ENCODE measurements at regions not wholly inside any gene's neighbourhood (a gene's known extent, or its start where the extent isn't known, plus 50 kb on each side); places are given as distances from the start of the nearest gene placed in this dataset.

DNA sequence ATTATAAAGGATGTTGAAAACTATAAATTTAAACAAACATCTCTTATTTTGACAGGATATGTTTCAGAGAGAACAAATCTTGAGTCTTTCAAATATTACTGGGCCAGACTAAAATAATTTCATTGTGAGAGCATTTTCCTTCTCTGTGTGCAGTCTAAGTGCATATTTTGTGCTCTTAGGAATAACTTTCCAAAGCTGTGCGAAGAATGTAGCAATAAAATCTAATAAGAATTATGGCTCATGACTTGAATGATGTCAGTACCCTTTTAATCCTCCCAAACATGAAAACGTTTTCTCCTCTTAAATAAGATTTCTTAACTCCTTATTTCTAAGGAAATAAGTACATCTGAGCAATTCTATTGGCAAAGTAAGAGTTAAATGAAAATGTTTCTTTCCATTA lies 76.2 kb upstream of the EFEMP1 start:
- Histone ChIP-seq H3K36me3 (no peaks in the 10 kb centered on the region), H3K27ac (no peak overlapping the region), H3K9me3 (ENCODE audit: low read depth) (no peaks in the 10 kb centered on the region), H3K4me1 (ENCODE audit: low read depth) (no peaks in the 10 kb centered on the region), H3K27me3 (peaks cover 3% of the 10 kb centered on the region), H3K4me3 (no peak overlapping the region)
- DNase-seq (ENCODE audit: low read depth in 1 of 2, low spot score in 1 of 2), result no peak
- TF ChIP-seq, protein P1, sequence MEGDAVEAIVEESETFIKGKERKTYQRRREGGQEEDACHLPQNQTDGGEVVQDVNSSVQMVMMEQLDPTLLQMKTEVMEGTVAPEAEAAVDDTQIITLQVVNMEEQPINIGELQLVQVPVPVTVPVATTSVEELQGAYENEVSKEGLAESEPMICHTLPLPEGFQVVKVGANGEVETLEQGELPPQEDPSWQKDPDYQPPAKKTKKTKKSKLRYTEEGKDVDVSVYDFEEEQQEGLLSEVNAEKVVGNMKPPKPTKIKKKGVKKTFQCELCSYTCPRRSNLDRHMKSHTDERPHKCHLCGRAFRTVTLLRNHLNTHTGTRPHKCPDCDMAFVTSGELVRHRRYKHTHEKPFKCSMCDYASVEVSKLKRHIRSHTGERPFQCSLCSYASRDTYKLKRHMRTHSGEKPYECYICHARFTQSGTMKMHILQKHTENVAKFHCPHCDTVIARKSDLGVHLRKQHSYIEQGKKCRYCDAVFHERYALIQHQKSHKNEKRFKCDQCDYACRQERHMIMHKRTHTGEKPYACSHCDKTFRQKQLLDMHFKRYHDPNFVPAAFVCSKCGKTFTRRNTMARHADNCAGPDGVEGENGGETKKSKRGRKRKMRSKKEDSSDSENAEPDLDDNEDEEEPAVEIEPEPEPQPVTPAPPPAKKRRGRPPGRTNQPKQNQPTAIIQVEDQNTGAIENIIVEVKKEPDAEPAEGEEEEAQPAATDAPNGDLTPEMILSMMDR (IDR thresholded peaks at IDR 0.05; ENCODE audit: low read depth, low read length), result no peak

DNA sequence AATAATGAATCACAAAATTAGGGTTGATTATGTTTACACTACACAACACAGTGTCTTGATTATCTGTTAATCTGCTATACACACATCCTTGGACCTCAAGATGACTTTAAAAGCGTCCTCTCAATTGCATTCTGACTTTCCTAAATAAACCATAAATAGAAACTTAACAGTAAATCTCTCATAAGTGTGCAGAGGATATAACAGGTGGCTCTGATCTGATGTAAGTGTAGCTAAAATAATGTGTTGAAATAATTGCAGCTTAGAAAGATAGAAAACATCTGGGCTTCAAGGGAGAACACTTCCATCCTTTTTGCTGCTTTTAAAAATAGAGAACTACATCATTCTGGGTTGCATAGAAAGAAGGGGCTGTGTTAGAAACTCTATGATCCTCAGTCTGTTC lies 78.4 kb upstream of the EFEMP1 start:
- H3K27me3 ChIP-seq, result no peaks in the 10 kb centered on the region

DNA sequence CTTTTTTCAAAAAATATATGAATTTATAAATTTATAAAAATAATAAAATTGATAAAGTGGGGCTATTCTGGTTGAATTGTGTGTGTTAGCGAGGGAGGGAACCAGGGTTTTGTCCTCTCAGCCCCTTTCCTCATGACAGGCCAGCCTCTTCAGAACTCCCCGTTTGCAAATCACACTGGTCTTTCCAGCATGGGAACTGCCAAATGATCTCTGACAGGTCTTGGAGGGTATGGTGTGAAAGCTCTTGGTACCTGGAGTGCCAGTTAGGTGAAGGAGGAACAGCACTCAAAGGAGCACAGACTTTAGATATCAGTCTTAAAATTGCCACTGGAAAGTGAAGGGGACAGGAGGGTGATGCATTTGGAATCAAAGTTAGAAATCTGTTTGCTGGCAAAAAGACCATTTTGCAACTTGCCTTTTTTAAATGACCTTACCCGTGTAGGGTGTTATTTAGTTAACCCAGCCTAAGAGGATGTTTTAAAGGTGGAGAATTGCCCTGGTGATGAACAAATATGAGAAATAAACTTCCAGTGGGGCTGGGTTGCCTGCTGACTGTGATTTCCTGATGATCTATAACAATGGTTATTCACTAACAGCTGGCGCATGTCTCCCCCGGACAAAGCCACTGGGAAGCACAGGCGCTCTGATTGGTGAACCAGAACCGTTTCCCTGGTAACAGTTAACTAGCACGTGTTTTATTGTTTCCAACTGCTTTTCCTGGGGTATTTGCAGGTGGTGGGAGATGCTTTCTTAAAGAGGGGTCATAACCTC lies 85.3 kb upstream of the EFEMP1 start:
- Histone ChIP-seq H3K9me3 (ENCODE audit: low read depth) (no peaks in the 10 kb centered on the region), H3K4me3 (no peak overlapping the region), H3K27me3 (no peaks in the 10 kb centered on the region), H3K4me1 (ENCODE audit: low read depth) (peaks cover 5% of the 10 kb centered on the region), H3K27ac (no peak overlapping the region), H3K36me3 (no peaks in the 10 kb centered on the region)
- TF ChIP-seq, protein P1 (IDR thresholded peaks at IDR 0.05; ENCODE audit: low read depth, low read length), result no peak
- peak; percentile 45 to 95 for DNase-seq (ENCODE audit: low read depth in 1 of 2, low spot score in 1 of 2)

More for the DNA sequence above, 78.4 kb upstream of the EFEMP1 start:
- TF ChIP-seq, protein P1 (IDR thresholded peaks at IDR 0.05; ENCODE audit: low read depth, low read length), result no peak
- DNase-seq (ENCODE audit: low read depth in 1 of 2, low spot score in 1 of 2), result peak in 1 of 2 donors; percentile 42
- no peak overlapping the region for H3K4me3 ChIP-seq
- no peaks in the 10 kb centered on the region for H3K36me3 ChIP-seq
- no peak overlapping the region for H3K27ac ChIP-seq
- no peaks in the 10 kb centered on the region for H3K4me1 ChIP-seq (ENCODE audit: low read depth)
- H3K9me3 ChIP-seq (ENCODE audit: low read depth), result no peaks in the 10 kb centered on the region

DNA sequence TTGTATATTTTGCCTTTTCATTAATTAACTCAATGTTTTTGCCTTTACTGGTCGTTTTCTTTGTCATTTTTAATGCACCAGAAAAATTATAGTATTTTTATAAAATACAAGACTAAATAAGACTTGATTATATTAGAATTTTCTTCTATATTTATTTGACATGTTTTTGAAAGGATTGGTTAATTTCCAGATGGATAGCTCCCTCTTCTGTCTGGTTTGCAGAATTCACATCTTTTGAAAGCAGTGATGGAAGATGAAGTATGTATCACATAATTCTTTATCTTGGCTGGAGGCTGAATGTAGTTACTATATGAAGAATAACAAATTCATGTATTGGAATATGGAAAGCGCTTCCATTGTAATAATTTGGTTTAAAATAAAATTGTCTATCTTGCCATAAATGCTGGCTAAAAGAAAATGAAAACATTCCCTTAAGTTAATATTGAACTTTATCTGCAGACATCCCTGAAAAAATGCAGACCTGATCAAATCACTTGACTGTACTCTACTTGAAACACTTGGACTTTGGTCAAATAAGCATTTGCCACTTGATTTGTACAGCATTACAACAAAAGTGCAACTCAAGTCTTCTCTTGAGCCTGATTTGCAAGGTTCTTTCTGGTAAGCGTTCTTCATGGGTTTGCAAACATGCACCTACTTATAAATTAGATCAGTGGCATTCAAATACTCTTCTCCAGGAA lies 86.3 kb upstream of the EFEMP1 start:
- no peaks in the 10 kb centered on the region for H3K9me3 ChIP-seq (ENCODE audit: low read depth)
- no peaks in the 10 kb centered on the region for H3K36me3 ChIP-seq
- peak; percentile 15 to 79 for DNase-seq (ENCODE audit: low read depth in 1 of 2, low spot score in 1 of 2)
- peaks cover 5% of the 10 kb centered on the region for H3K4me1 ChIP-seq (ENCODE audit: low read depth)
- TF ChIP-seq, protein P1 (IDR thresholded peaks at IDR 0.05; ENCODE audit: low read depth, low read length), result peak; percentile 65
- no peak overlapping the region for H3K4me3 ChIP-seq
- H3K27me3 ChIP-seq, result no peaks in the 10 kb centered on the region
- no peak overlapping the region for H3K27ac ChIP-seq

DNA sequence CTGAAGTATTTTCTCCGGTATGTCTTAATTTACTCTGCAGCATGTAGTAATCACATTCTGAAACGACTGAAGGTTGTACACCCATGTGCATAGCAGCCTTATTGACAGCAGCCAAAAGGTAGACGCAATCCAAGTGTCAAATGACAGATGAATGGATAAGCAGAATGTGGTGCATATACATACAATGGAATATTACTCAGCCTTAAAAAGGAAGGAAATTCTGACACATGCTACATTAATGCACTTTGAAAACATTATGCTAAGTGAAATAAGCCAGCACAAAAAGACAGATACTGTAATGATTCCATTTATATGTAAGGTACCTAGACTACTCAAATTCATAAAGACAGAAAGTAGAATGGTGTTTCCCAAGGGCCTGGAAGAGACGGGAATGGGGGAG lies 88.0 kb upstream of the EFEMP1 start:
- TF ChIP-seq, protein P1 (IDR thresholded peaks at IDR 0.05; ENCODE audit: low read depth, low read length), result no peak
- H3K4me1 ChIP-seq (ENCODE audit: low read depth), result peaks cover 5% of the 10 kb centered on the region
- H3K27ac ChIP-seq, result no peak overlapping the region
- H3K27me3 ChIP-seq, result no peaks in the 10 kb centered on the region
- no peaks in the 10 kb centered on the region for H3K9me3 ChIP-seq (ENCODE audit: low read depth)
- H3K4me3 ChIP-seq, result no peak overlapping the region
- no peak for DNase-seq (ENCODE audit: low read depth in 1 of 2, low spot score in 1 of 2)
- H3K36me3 ChIP-seq, result no peaks in the 10 kb centered on the region

Measured in cardiac muscle cell (in vitro differentiated cells and primary cell).